ENCODE measurements at regions not wholly inside any gene's neighbourhood (a gene's known extent, or its start where the extent isn't known, plus 50 kb on each side); places are given as distances from the start of the nearest gene placed in this dataset.

- no peak for TF ChIP-seq CTCF (IDR thresholded peaks at IDR 0.05; ENCODE audit: poor library complexity)
- TF ChIP-seq EZH2 (IDR thresholded peaks at IDR 0.05; ENCODE audit: borderline replicate concordance), result no peak
Measured at GRCh38 chr2:38130876-38131275, 54.9 kb upstream of the CYP1B1 start.
